ENCODE measurements at regions not wholly inside any gene's neighbourhood (a gene's known extent, or its start where the extent isn't known, plus 50 kb on each side); places are given as distances from the start of the nearest gene placed in this dataset.

DNA sequence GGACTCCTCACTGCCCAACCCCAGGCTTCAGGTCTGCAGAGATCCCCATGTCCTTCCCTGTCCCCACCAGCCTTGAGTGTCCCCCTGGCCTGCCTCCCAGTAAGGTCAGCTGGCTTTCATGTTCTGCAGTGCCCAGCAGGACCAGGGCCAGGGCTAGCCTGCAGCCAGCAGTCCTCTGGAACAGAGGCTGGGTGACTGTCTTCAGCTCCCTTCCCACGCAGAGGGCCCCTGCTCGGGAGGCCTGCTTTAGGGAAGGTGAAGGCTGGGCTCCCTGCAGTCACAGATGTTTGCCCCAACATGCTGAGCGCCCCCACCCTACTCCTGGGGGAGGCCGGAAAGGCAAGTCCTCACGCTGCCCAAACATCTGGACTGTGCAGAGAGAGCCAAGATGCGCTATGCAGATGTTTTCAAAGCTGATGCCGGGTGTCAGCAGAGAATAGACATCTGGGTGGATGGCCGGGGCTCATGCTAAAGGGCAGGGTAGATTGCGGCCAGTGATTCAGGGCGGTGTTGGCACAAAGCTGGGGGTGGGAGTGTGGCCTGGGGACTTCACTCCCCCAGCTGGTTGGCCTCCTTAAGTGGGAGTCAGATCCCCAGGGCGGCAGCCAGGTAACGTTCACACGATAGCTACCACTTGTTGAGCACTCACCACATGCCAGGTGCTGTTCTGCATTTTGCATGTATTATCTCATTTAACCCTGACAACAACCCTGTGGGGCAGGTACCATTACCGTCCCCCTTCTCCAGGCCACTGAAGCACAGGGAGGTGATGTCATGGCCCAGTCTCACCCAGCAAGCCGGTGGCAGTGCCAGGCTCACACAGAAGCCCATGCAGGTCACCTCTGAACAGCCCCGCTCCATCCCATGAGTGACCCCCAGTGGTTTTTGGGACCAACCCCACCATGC is 71.2 kb upstream of the COL13A1 start:
- Histone ChIP-seq H3K4me3 (no peak overlapping the region), H3K9me3 (no peaks in the 10 kb centered on the region), H3K4me1 (peaks cover 37% of the 10 kb centered on the region), H3K27ac (peak overlapping the region; percentile 20), H3K27me3 (no peaks in the 10 kb centered on the region), H3K36me3 (no peaks in the 10 kb centered on the region)
- TF ChIP-seq, protein P1, sequence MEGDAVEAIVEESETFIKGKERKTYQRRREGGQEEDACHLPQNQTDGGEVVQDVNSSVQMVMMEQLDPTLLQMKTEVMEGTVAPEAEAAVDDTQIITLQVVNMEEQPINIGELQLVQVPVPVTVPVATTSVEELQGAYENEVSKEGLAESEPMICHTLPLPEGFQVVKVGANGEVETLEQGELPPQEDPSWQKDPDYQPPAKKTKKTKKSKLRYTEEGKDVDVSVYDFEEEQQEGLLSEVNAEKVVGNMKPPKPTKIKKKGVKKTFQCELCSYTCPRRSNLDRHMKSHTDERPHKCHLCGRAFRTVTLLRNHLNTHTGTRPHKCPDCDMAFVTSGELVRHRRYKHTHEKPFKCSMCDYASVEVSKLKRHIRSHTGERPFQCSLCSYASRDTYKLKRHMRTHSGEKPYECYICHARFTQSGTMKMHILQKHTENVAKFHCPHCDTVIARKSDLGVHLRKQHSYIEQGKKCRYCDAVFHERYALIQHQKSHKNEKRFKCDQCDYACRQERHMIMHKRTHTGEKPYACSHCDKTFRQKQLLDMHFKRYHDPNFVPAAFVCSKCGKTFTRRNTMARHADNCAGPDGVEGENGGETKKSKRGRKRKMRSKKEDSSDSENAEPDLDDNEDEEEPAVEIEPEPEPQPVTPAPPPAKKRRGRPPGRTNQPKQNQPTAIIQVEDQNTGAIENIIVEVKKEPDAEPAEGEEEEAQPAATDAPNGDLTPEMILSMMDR (IDR thresholded peaks at IDR 0.05): no peak
- TF ChIP-seq POLR2AphosphoS5 (IDR thresholded peaks at IDR 0.05; ENCODE audit: insufficient read depth in 1 of 2, low read depth in 1 of 2) (no peak), POLR2A (IDR thresholded peaks at IDR 0.05) (no peak)
- intact Hi-C loops (cut with DNase I): no loop called here
- DNase-seq (ENCODE audit: extremely low spot score in 2 of 2): no peak

DNA sequence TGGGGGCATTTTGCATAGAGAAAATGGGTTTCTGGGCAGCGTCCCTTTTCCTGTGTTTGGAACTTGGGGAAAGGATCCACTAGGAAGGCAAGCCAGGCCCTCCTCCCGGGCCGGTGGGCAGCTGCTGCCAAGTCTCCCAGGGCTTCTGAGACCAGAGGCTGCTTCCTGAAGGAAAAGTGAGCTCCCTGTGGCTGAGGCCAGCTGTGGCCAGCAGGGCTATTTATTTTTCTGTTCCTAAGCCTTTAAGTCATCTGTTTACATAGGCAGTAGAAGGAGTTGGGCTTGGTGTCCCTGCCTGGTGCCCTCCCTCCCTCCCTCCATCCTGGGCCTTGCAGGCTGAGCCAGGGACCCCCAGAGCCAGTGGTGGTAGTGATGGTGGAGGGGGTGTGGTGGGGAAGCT is 70.5 kb upstream of the COL13A1 start:
- H3K4me1 ChIP-seq: peaks cover 37% of the 10 kb centered on the region
- no peaks in the 10 kb centered on the region for H3K36me3 ChIP-seq
- DNase-seq (ENCODE audit: extremely low spot score in 2 of 2): no peak
- no peaks in the 10 kb centered on the region for H3K9me3 ChIP-seq
- H3K4me3 ChIP-seq: no peak overlapping the region
- intact Hi-C loops (cut with DNase I): no loop called here
- no peak overlapping the region for H3K27ac ChIP-seq
- TF ChIP-seq, protein P1 (IDR thresholded peaks at IDR 0.05): no peak
- TF ChIP-seq POLR2AphosphoS5 (IDR thresholded peaks at IDR 0.05; ENCODE audit: insufficient read depth in 1 of 2, low read depth in 1 of 2) (no peak), POLR2A (IDR thresholded peaks at IDR 0.05) (no peak)
- no peaks in the 10 kb centered on the region for H3K27me3 ChIP-seq

DNA sequence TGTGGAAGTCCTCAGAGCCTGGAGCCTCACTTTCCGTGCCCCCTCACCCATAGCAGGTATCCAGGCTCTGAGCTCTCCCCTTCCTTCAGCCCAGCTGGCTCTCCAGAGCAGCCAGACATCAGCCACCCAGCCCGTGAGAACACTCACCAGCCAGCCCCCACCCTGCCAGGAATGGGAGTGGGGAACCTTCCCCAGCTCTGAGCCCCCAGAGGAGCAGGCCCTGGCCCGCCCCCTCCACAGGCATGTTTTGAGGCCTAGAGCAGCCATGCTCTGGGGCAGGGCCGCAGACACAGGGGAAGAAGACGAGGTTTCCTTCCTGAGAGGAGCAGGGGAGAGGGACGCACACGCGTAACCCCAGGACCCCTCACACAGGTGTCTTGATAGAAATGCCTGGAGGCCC is 70.0 kb upstream of the COL13A1 start:
- H3K27ac ChIP-seq: no peak overlapping the region
- H3K4me3 ChIP-seq: no peak overlapping the region
- TF ChIP-seq, protein P1 (IDR thresholded peaks at IDR 0.05): no peak
- TF ChIP-seq POLR2A (IDR thresholded peaks at IDR 0.05) (no peak), POLR2AphosphoS5 (IDR thresholded peaks at IDR 0.05; ENCODE audit: insufficient read depth in 1 of 2, low read depth in 1 of 2) (no peak)
- intact Hi-C loops (cut with DNase I): no loop called here
- no peaks in the 10 kb centered on the region for H3K27me3 ChIP-seq
- peaks cover 37% of the 10 kb centered on the region for H3K4me1 ChIP-seq
- H3K9me3 ChIP-seq: no peaks in the 10 kb centered on the region
- no peaks in the 10 kb centered on the region for H3K36me3 ChIP-seq
- no peak for DNase-seq (ENCODE audit: extremely low spot score in 2 of 2)

DNA sequence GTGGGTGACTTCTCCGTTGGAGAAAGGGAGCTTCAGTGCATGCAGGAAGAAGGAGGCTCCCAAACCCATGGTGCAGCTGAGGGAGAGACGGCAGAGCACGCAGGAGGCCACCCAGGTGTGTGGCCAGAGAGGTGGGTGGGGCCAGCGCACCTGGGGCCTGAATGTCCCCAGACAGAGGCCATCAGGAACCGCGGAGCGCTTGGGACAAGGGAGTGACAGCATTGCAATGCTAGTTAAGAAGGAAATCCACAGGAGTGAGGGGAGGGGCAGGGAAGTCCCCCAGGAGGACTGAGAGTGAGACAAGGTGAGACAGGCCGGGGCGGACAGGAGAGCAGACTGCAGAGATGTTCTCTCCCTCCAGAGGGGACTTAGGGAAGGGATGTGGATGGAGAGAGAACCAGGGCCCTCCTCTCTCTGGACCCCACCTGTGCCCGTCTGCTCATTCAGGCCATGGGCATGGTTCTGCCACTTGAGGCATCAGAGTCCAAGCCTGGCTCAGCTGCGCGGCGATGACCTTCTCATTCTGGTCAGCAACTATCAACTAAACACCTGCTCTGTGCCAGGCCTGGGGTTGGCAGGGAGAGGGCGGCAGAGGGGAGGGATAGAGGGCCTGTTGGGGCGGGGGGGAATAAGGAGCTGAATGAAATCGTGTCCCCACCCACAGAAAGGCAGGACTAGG is 69.4 kb upstream of the COL13A1 start:
- TF ChIP-seq, protein P1 (IDR thresholded peaks at IDR 0.05): no peak
- TF ChIP-seq POLR2AphosphoS5 (IDR thresholded peaks at IDR 0.05; ENCODE audit: insufficient read depth in 1 of 2, low read depth in 1 of 2): no peak
- no peak for TF ChIP-seq POLR2A (IDR thresholded peaks at IDR 0.05)
- Histone ChIP-seq H3K27ac (no peak overlapping the region), H3K4me3 (no peak overlapping the region), H3K4me1 (peaks cover 37% of the 10 kb centered on the region), H3K36me3 (no peaks in the 10 kb centered on the region), H3K9me3 (no peaks in the 10 kb centered on the region), H3K27me3 (no peaks in the 10 kb centered on the region)
- no peak for DNase-seq (ENCODE audit: extremely low spot score in 2 of 2)
- intact Hi-C loops (cut with DNase I): no loop called here

DNA sequence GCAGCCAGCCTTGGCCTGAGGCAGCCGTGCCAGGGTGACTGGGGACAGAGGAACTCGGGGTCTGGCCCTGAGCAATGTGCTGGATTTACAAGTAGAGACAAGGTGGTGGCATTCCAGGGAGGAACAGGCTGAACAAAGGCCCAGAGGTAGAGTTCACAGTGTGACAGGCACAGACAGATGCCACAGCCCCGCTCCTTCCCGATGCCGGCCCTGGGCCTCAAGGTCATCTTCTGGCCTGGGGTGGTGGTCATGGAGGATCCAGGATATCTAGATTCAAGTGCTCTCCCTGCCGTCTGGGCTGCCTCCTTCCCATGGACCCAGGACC is 68.9 kb upstream of the COL13A1 start:
- H3K4me1 ChIP-seq: peaks cover 37% of the 10 kb centered on the region

More for the DNA sequence above, 68.9 kb upstream of the COL13A1 start:
- intact Hi-C loops (cut with DNase I): no loop called here
- no peak overlapping the region for H3K27ac ChIP-seq
- H3K9me3 ChIP-seq: no peaks in the 10 kb centered on the region
- no peaks in the 10 kb centered on the region for H3K36me3 ChIP-seq
- no peak overlapping the region for H3K4me3 ChIP-seq
- TF ChIP-seq POLR2A (IDR thresholded peaks at IDR 0.05): no peak
- TF ChIP-seq, protein P1 (IDR thresholded peaks at IDR 0.05): no peak
- TF ChIP-seq POLR2AphosphoS5 (IDR thresholded peaks at IDR 0.05; ENCODE audit: insufficient read depth in 1 of 2, low read depth in 1 of 2): no peak
- no peaks in the 10 kb centered on the region for H3K27me3 ChIP-seq
- DNase-seq (ENCODE audit: extremely low spot score in 2 of 2): no peak

All from vagina (tissue), 2 donors.